ENCODE measurements at regions not wholly inside any gene's neighbourhood (a gene's known extent, or its start where the extent isn't known, plus 50 kb on each side); places are given as distances from the start of the nearest gene placed in this dataset.

GRCh38 chr10:131568866-131569265 lies 257.3 kb upstream of the TCERG1L start:
- Histone ChIP-seq H3K27me3 (replicated peaks; ENCODE audit: control insufficient read depth, insufficient read depth, low read length) (no peaks in the 10 kb centered on the region), H3K4me1 (no peaks in the 10 kb centered on the region), H3K9me3 (no peaks in the 10 kb centered on the region), H3K36me3 (ENCODE audit: control insufficient read depth, insufficient read depth, low read length) (no peaks in the 10 kb centered on the region), H3K4me3 (ENCODE audit: low read depth, low read length) (no peak overlapping the region)
- TF ChIP-seq CTCF (IDR thresholded peaks at IDR 0.05; ENCODE audit: insufficient read depth in 1 of 2, low read depth in 1 of 2, low read length in 1 of 2, severe bottlenecking in 1 of 2, unreplicated experiment in 1 of 2) = no peak
- peaks cover 8% of the 10 kb centered on the region for H3K27me3 Mint-ChIP-seq (ENCODE audit: insufficient read depth, unreplicated experiment)
- no peaks in the 10 kb centered on the region for H3K4me1 Mint-ChIP-seq (ENCODE audit: low read depth, unreplicated experiment)
- H3K4me3 Mint-ChIP-seq (ENCODE audit: unreplicated experiment) = no peak overlapping the region
- CTCF ChIA-PET = interaction anchor here (0.7 kb wide), 1 partner anchor 86 kb away, joined by 3 read pairs; no protein-coding TSS in a partner anchor
- no TSS peak for BruUV-seq (replicated peaks)
- H3K27ac Mint-ChIP-seq (ENCODE audit: unreplicated experiment) = no peak overlapping the region
- no peaks in the 10 kb centered on the region for H3K36me3 Mint-ChIP-seq (ENCODE audit: insufficient read depth, unreplicated experiment)
- H3K9me3 Mint-ChIP-seq (ENCODE audit: unreplicated experiment) = peaks cover 20% of the 10 kb centered on the region
- intact Hi-C loops (cut with micrococcal nuclease; ENCODE audit: unreplicated experiment) = no loop called here
- POLR2A ChIA-PET = no interaction called here
- DNase-seq = no peak

GRCh38 chr10:131569851-131570715 lies 258.6 kb upstream of the TCERG1L start:
- no peaks in the 10 kb centered on the region for H3K9me3 ChIP-seq
- no peaks in the 10 kb centered on the region for H3K36me3 ChIP-seq (ENCODE audit: control insufficient read depth, insufficient read depth, low read length)
- intact Hi-C loops (cut with micrococcal nuclease; ENCODE audit: unreplicated experiment) = no loop called here
- no peak overlapping the region for H3K27ac Mint-ChIP-seq (ENCODE audit: unreplicated experiment)
- no peaks in the 10 kb centered on the region for H3K27me3 ChIP-seq (replicated peaks; ENCODE audit: control insufficient read depth, insufficient read depth, low read length)
- CTCF ChIA-PET = no interaction called here
- no peak for DNase-seq
- H3K36me3 Mint-ChIP-seq (ENCODE audit: insufficient read depth, unreplicated experiment) = no peaks in the 10 kb centered on the region
- POLR2A ChIA-PET = no interaction called here
- H3K4me1 Mint-ChIP-seq (ENCODE audit: low read depth, unreplicated experiment) = no peaks in the 10 kb centered on the region
- BruUV-seq (replicated peaks) = no TSS peak
- H3K4me3 ChIP-seq (ENCODE audit: low read depth, low read length) = no peak overlapping the region
- H3K27me3 Mint-ChIP-seq (ENCODE audit: insufficient read depth, unreplicated experiment) = peaks cover 8% of the 10 kb centered on the region
- TF ChIP-seq CTCF (IDR thresholded peaks at IDR 0.05; ENCODE audit: insufficient read depth in 1 of 2, low read depth in 1 of 2, low read length in 1 of 2, severe bottlenecking in 1 of 2, unreplicated experiment in 1 of 2) = no peak
- no peaks in the 10 kb centered on the region for H3K4me1 ChIP-seq
- no peak overlapping the region for H3K4me3 Mint-ChIP-seq (ENCODE audit: unreplicated experiment)
- peaks cover 11% of the 10 kb centered on the region for H3K9me3 Mint-ChIP-seq (ENCODE audit: unreplicated experiment)

GRCh38 chr10:131570716-131571307 lies 259.3 kb upstream of the TCERG1L start:
- no peak overlapping the region for H3K27ac Mint-ChIP-seq (ENCODE audit: unreplicated experiment)
- H3K4me3 Mint-ChIP-seq (ENCODE audit: unreplicated experiment) = no peak overlapping the region
- intact Hi-C loops (cut with micrococcal nuclease; ENCODE audit: unreplicated experiment) = no loop called here
- CTCF ChIA-PET = no interaction called here
- H3K4me1 Mint-ChIP-seq (ENCODE audit: low read depth, unreplicated experiment) = no peaks in the 10 kb centered on the region
- Histone ChIP-seq H3K36me3 (ENCODE audit: control insufficient read depth, insufficient read depth, low read length) (no peaks in the 10 kb centered on the region), H3K9me3 (no peaks in the 10 kb centered on the region), H3K4me1 (no peaks in the 10 kb centered on the region), H3K4me3 (ENCODE audit: low read depth, low read length) (no peak overlapping the region), H3K27me3 (replicated peaks; ENCODE audit: control insufficient read depth, insufficient read depth, low read length) (no peaks in the 10 kb centered on the region)
- no TSS peak for BruUV-seq (replicated peaks)
- POLR2A ChIA-PET = no interaction called here
- peaks cover 9% of the 10 kb centered on the region for H3K9me3 Mint-ChIP-seq (ENCODE audit: unreplicated experiment)
- DNase-seq = no peak
- no peak for TF ChIP-seq CTCF (IDR thresholded peaks at IDR 0.05; ENCODE audit: insufficient read depth in 1 of 2, low read depth in 1 of 2, low read length in 1 of 2, severe bottlenecking in 1 of 2, unreplicated experiment in 1 of 2)
- H3K27me3 Mint-ChIP-seq (ENCODE audit: insufficient read depth, unreplicated experiment) = peaks cover 7% of the 10 kb centered on the region
- no peaks in the 10 kb centered on the region for H3K36me3 Mint-ChIP-seq (ENCODE audit: insufficient read depth, unreplicated experiment)

All from Caco-2 (cell line).